ENCODE measurements at regions not wholly inside any gene's neighbourhood (a gene's known extent, or its start where the extent isn't known, plus 50 kb on each side); places are given as distances from the start of the nearest gene placed in this dataset.

DNA sequence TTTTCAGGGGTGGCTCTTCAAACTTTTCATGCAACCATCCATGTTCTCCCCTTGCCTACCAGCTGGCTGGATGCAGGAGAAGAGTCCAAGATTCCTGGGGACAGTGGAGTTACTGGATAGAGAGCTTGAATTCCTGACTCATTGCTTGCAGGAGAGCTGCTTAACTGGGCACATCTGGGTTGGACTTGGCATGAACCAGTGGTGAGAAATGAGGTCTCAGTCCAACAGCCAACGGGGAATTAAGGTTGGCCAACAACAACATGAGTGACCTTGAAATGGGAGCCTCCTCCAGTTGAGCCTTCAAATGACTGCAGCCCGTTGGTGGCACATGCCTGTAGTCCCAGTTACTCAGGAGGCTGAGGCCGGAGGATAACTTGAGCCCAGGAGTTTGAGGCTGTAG lies 58.1 kb upstream of the OPN4 start:
- no peak overlapping the region for H3K9ac ChIP-seq (ENCODE audit: low read depth in 1 of 2, low read length in 2 of 2)
- no peaks in the 10 kb centered on the region for H3K27me3 ChIP-seq (ENCODE audit: control insufficient read depth in 2 of 2, insufficient read depth in 2 of 2, low read length in 2 of 2)
- H3K4me3 ChIP-seq (ENCODE audit: low read length in 2 of 2), result no peak overlapping the region
- H3K27ac ChIP-seq (ENCODE audit: low read depth in 2 of 2, low read length in 2 of 2), result no peak overlapping the region
- peaks cover 9 to 10% of the 10 kb centered on the region in 2 donors for H3K4me1 ChIP-seq (ENCODE audit: control insufficient read depth in 2 of 2, insufficient read depth in 2 of 2, low read length in 2 of 2)
- H3K9me3 ChIP-seq (ENCODE audit: control insufficient read depth in 2 of 2, low read length in 2 of 2), result no peaks in the 10 kb centered on the region
- no peaks in the 10 kb centered on the region for H3K36me3 ChIP-seq (ENCODE audit: control insufficient read depth in 2 of 2, insufficient read depth in 2 of 2, low read length in 2 of 2)

DNA sequence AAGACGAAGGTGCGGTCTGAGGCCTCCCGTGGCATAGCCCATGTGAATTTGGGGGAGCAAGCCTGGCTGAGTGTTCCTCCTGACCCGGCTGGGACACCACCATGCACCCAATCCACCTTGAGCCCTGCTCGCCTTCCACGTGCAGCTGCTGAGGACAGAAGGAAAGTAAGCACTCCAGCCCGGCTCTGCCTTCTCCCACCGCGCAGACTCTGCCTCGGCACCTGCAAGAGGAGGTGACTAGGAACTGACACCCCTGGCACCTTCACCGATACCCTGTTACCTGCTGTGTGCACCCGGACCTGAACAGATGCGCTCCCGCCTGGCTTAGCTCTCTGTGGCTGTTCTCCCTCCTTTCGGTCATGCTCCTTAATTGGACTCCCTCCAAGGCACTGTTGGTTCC lies 57.0 kb upstream of the OPN4 start:
- Histone ChIP-seq H3K4me3 (ENCODE audit: low read length in 2 of 2) (no peak overlapping the region), H3K27ac (ENCODE audit: low read depth in 2 of 2, low read length in 2 of 2) (no peak overlapping the region), H3K27me3 (ENCODE audit: control insufficient read depth in 2 of 2, insufficient read depth in 2 of 2, low read length in 2 of 2) (no peaks in the 10 kb centered on the region), H3K36me3 (ENCODE audit: control insufficient read depth in 2 of 2, insufficient read depth in 2 of 2, low read length in 2 of 2) (no peaks in the 10 kb centered on the region), H3K4me1 (ENCODE audit: control insufficient read depth in 2 of 2, insufficient read depth in 2 of 2, low read length in 2 of 2) (peaks cover 9 to 10% of the 10 kb centered on the region in 2 donors), H3K9me3 (ENCODE audit: control insufficient read depth in 2 of 2, low read length in 2 of 2) (no peaks in the 10 kb centered on the region), H3K9ac (ENCODE audit: low read depth in 1 of 2, low read length in 2 of 2) (no peak overlapping the region)

GRCh38 chr10:86598151-86598550 lies 56.2 kb upstream of the OPN4 start:
- Histone ChIP-seq H3K4me3 (ENCODE audit: low read length in 2 of 2) (no peak overlapping the region), H3K27ac (ENCODE audit: low read depth in 2 of 2, low read length in 2 of 2) (no peak overlapping the region), H3K9ac (ENCODE audit: low read depth in 1 of 2, low read length in 2 of 2) (no peak overlapping the region), H3K4me1 (ENCODE audit: control insufficient read depth in 2 of 2, insufficient read depth in 2 of 2, low read length in 2 of 2) (peaks cover 9 to 10% of the 10 kb centered on the region in 2 donors), H3K27me3 (ENCODE audit: control insufficient read depth in 2 of 2, insufficient read depth in 2 of 2, low read length in 2 of 2) (no peaks in the 10 kb centered on the region), H3K36me3 (ENCODE audit: control insufficient read depth in 2 of 2, insufficient read depth in 2 of 2, low read length in 2 of 2) (no peaks in the 10 kb centered on the region), H3K9me3 (ENCODE audit: control insufficient read depth in 2 of 2, low read length in 2 of 2) (no peaks in the 10 kb centered on the region)

DNA sequence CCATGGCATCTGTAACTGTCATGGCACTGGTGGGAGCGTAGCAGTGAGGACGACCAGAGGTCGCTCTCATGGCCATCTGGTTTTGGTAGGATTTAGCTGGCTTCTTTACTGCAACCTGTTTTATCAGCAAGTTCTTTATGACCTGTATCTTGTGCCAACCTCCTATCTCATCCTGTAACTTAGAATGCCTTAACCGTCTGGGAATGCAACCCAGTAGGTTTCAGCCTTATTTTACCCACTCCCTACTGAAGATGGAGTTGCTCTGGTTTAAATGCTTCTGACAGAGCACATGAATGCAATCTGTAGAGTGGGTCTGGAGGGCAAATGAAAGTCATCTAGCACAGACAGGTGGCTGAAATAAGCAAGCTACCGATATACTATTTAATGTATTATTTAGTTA lies 55.3 kb upstream of the OPN4 start:
- Histone ChIP-seq H3K4me1 (ENCODE audit: control insufficient read depth in 2 of 2, insufficient read depth in 2 of 2, low read length in 2 of 2) (peaks cover 9 to 10% of the 10 kb centered on the region in 2 donors), H3K9ac (ENCODE audit: low read depth in 1 of 2, low read length in 2 of 2) (no peak overlapping the region), H3K4me3 (ENCODE audit: low read length in 2 of 2) (no peak overlapping the region), H3K36me3 (ENCODE audit: control insufficient read depth in 2 of 2, insufficient read depth in 2 of 2, low read length in 2 of 2) (no peaks in the 10 kb centered on the region), H3K27ac (ENCODE audit: low read depth in 2 of 2, low read length in 2 of 2) (peak overlapping the region in 1 of 2 donors; percentile 49), H3K27me3 (ENCODE audit: control insufficient read depth in 2 of 2, insufficient read depth in 2 of 2, low read length in 2 of 2) (no peaks in the 10 kb centered on the region), H3K9me3 (ENCODE audit: control insufficient read depth in 2 of 2, low read length in 2 of 2) (no peaks in the 10 kb centered on the region)

GRCh38 chr10:86599729-86600128 lies 54.6 kb upstream of the OPN4 start:
- peak overlapping the region; percentile 35 to 49 for H3K27ac ChIP-seq (ENCODE audit: low read depth in 2 of 2, low read length in 2 of 2)
- H3K9ac ChIP-seq (ENCODE audit: low read depth in 1 of 2, low read length in 2 of 2), result peak overlapping the region in 1 of 2 donors; percentile 37
- no peaks in the 10 kb centered on the region for H3K9me3 ChIP-seq (ENCODE audit: control insufficient read depth in 2 of 2, low read length in 2 of 2)
- peaks cover 9 to 10% of the 10 kb centered on the region in 2 donors for H3K4me1 ChIP-seq (ENCODE audit: control insufficient read depth in 2 of 2, insufficient read depth in 2 of 2, low read length in 2 of 2)
- H3K36me3 ChIP-seq (ENCODE audit: control insufficient read depth in 2 of 2, insufficient read depth in 2 of 2, low read length in 2 of 2), result no peaks in the 10 kb centered on the region
- no peaks in the 10 kb centered on the region for H3K27me3 ChIP-seq (ENCODE audit: control insufficient read depth in 2 of 2, insufficient read depth in 2 of 2, low read length in 2 of 2)
- H3K4me3 ChIP-seq (ENCODE audit: low read length in 2 of 2), result no peak overlapping the region

- H3K9me3 ChIP-seq (ENCODE audit: control insufficient read depth in 2 of 2, low read length in 2 of 2), result no peaks in the 10 kb centered on the region
- H3K9ac ChIP-seq (ENCODE audit: low read depth in 1 of 2, low read length in 2 of 2), result no peak overlapping the region
- H3K36me3 ChIP-seq (ENCODE audit: control insufficient read depth in 2 of 2, insufficient read depth in 2 of 2, low read length in 2 of 2), result no peaks in the 10 kb centered on the region
- no peak overlapping the region for H3K4me3 ChIP-seq (ENCODE audit: low read length in 2 of 2)
- H3K27ac ChIP-seq (ENCODE audit: low read depth in 2 of 2, low read length in 2 of 2), result no peak overlapping the region
- H3K4me1 ChIP-seq (ENCODE audit: control insufficient read depth in 2 of 2, insufficient read depth in 2 of 2, low read length in 2 of 2), result peaks cover 9 to 10% of the 10 kb centered on the region in 2 donors
- no peaks in the 10 kb centered on the region for H3K27me3 ChIP-seq (ENCODE audit: control insufficient read depth in 2 of 2, insufficient read depth in 2 of 2, low read length in 2 of 2)
These were observed 54.1 kb upstream of the OPN4 start for GRCh38 chr10:86600296-86600695.

GRCh38 chr10:86601956-86602602 lies 52.3 kb upstream of the OPN4 start:
- no peaks in the 10 kb centered on the region for H3K9me3 ChIP-seq (ENCODE audit: control insufficient read depth in 2 of 2, low read length in 2 of 2)
- no peak overlapping the region for H3K27ac ChIP-seq (ENCODE audit: low read depth in 2 of 2, low read length in 2 of 2)
- peaks cover 9 to 10% of the 10 kb centered on the region in 2 donors for H3K4me1 ChIP-seq (ENCODE audit: control insufficient read depth in 2 of 2, insufficient read depth in 2 of 2, low read length in 2 of 2)
- no peak overlapping the region for H3K4me3 ChIP-seq (ENCODE audit: low read length in 2 of 2)
- no peaks in the 10 kb centered on the region for H3K27me3 ChIP-seq (ENCODE audit: control insufficient read depth in 2 of 2, insufficient read depth in 2 of 2, low read length in 2 of 2)
- H3K36me3 ChIP-seq (ENCODE audit: control insufficient read depth in 2 of 2, insufficient read depth in 2 of 2, low read length in 2 of 2), result no peaks in the 10 kb centered on the region
- H3K9ac ChIP-seq (ENCODE audit: low read depth in 1 of 2, low read length in 2 of 2), result no peak overlapping the region

DNA sequence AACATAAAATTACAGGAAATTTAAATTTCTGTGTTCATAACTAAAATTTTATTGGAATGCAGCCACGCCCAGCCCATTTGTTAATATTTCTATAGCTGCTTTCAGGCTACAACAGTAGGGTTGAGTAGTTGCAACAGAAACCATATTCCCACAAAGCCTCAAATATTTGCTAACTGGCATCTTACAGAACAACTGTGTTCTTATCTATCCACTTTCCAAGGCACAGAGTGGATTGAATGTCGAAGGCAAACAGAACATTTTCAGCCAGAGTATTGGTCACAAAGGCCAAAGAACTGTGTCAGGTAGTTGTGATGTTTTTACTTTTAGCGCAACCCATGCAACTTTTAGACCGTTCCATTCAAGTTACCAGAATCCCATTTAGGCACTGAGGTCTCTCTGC lies 51.1 kb upstream of the OPN4 start:
- no peaks in the 10 kb centered on the region for H3K27me3 ChIP-seq (ENCODE audit: control insufficient read depth in 2 of 2, insufficient read depth in 2 of 2, low read length in 2 of 2)
- H3K27ac ChIP-seq (ENCODE audit: low read depth in 2 of 2, low read length in 2 of 2), result no peak overlapping the region
- H3K4me1 ChIP-seq (ENCODE audit: control insufficient read depth in 2 of 2, insufficient read depth in 2 of 2, low read length in 2 of 2), result peaks cover 9 to 10% of the 10 kb centered on the region in 2 donors
- H3K9me3 ChIP-seq (ENCODE audit: control insufficient read depth in 2 of 2, low read length in 2 of 2), result no peaks in the 10 kb centered on the region
- no peak overlapping the region for H3K4me3 ChIP-seq (ENCODE audit: low read length in 2 of 2)
- no peaks in the 10 kb centered on the region for H3K36me3 ChIP-seq (ENCODE audit: control insufficient read depth in 2 of 2, insufficient read depth in 2 of 2, low read length in 2 of 2)
- no peak overlapping the region for H3K9ac ChIP-seq (ENCODE audit: low read depth in 1 of 2, low read length in 2 of 2)
